Peyer's patch (tissue), 4 donors: ENCODE measurements at regions not wholly inside any gene's neighbourhood (a gene's known extent, or its start where the extent isn't known, plus 50 kb on each side); places are given as distances from the start of the nearest gene placed in this dataset.

Experiments used
- DNase-seq, 3 donors: peaks; one replicate each; pipeline ENCODE4 v3.0.0-alpha.2; 2017 to 2019
- H3K27ac ChIP-seq, 4 donors: fragments of 200-600 bp; sonication (generic); one replicate each; pipeline ENCODE4 v1.5.1; 2016 to 2019
- H3K27me3 ChIP-seq, 2 donors: fragments of 200-600 bp; sonication (generic); one replicate each; pipeline ENCODE4 v1.5.1; 2019
- H3K36me3 ChIP-seq, 3 donors: fragments of 200-600 bp; sonication (generic); one replicate each; pipeline ENCODE4 v1.5.1; 2016 to 2019
- H3K4me1 ChIP-seq, 4 donors: fragments of 200-600 bp; sonication (generic); one replicate each; pipeline ENCODE4 v1.5.1; 2016 to 2019
- H3K4me3 ChIP-seq, 4 donors: fragments of 200-600 bp; sonication (generic); 1 replicate in 3 of 4; 2 replicates in 1 of 4; pipeline ENCODE4 v1.5.1; 2016 to 2019; ENCODE audit warnings: mild to moderate bottlenecking in 1 of 4
- H3K9me3 ChIP-seq, 4 donors: fragments of 200-600 bp; sonication (generic); one replicate each; pipeline ENCODE4 v1.5.1; 2016 to 2019; ENCODE audit warnings: mild to moderate bottlenecking in 1 of 4
- CTCF ChIP-seq, 6 experiments: fragments of 450-650 bp in 4 of 6; fragments of 200-600 bp in 2 of 6; sonication (generic) in 1 of 6; IDR thresholded peaks; one replicate each; pipeline ENCODE4 v1.5.1; 2017 to 2019; ENCODE audit warnings: antibody characterized with exemption in 6 of 6, mild to moderate bottlenecking in 3 of 6, moderate library complexity in 1 of 6
- POLR2A ChIP-seq, 2 donors: fragments of 450-650 bp; IDR thresholded peaks; one replicate each; pipeline ENCODE4 v1.5.1; 2017; ENCODE audit warnings: antibody characterized with exemption in 2 of 2, mild to moderate bottlenecking in 2 of 2, moderate library complexity in 2 of 2

GRCh38 chr20:60144974-60145527, 186.8 kb downstream of the CDH26 start:
- no peak overlapping the region for H3K4me3 ChIP-seq
- no peaks in the 10 kb centered on the region for H3K36me3 ChIP-seq
- no peaks in the 10 kb centered on the region for H3K27me3 ChIP-seq
- no peak overlapping the region for H3K27ac ChIP-seq
- no peaks in the 10 kb centered on the region for H3K4me1 ChIP-seq
- DNase-seq = no peak
- no peak for TF ChIP-seq POLR2A (IDR thresholded peaks at IDR 0.05)
- no peak for TF ChIP-seq CTCF (IDR thresholded peaks at IDR 0.05)
- H3K9me3 ChIP-seq = no peaks in the 10 kb centered on the region

- Histone ChIP-seq H3K9me3 (no peaks in the 10 kb centered on the region), H3K36me3 (no peaks in the 10 kb centered on the region), H3K27ac (no peak overlapping the region), H3K4me1 (no peaks in the 10 kb centered on the region), H3K4me3 (no peak overlapping the region), H3K27me3 (no peaks in the 10 kb centered on the region)
- DNase-seq = no peak
- TF ChIP-seq POLR2A (IDR thresholded peaks at IDR 0.05) (no peak), CTCF (IDR thresholded peaks at IDR 0.05) (no peak)
Measured at GRCh38 chr20:60147004-60147403, 188.8 kb downstream of the CDH26 start.

GRCh38 chr20:60148885-60149284, 190.7 kb downstream of the CDH26 start:
- H3K27me3 ChIP-seq = no peaks in the 10 kb centered on the region
- H3K4me1 ChIP-seq = no peaks in the 10 kb centered on the region
- no peaks in the 10 kb centered on the region for H3K9me3 ChIP-seq
- no peaks in the 10 kb centered on the region for H3K36me3 ChIP-seq
- DNase-seq = no peak
- no peak for TF ChIP-seq CTCF (IDR thresholded peaks at IDR 0.05)
- TF ChIP-seq POLR2A (IDR thresholded peaks at IDR 0.05) = no peak
- no peak overlapping the region for H3K4me3 ChIP-seq
- no peak overlapping the region for H3K27ac ChIP-seq

- no peak overlapping the region for H3K4me3 ChIP-seq
- H3K27me3 ChIP-seq = no peaks in the 10 kb centered on the region
- no peak overlapping the region for H3K27ac ChIP-seq
- no peaks in the 10 kb centered on the region for H3K4me1 ChIP-seq
- no peaks in the 10 kb centered on the region for H3K9me3 ChIP-seq
- no peak for TF ChIP-seq CTCF (IDR thresholded peaks at IDR 0.05)
- no peak for TF ChIP-seq POLR2A (IDR thresholded peaks at IDR 0.05)
- DNase-seq = no peak
- H3K36me3 ChIP-seq = no peaks in the 10 kb centered on the region
Measured at GRCh38 chr20:60152792-60153191, 194.6 kb downstream of the CDH26 start.

- DNase-seq = no peak
- Histone ChIP-seq H3K9me3 (no peaks in the 10 kb centered on the region), H3K4me3 (no peak overlapping the region), H3K27me3 (no peaks in the 10 kb centered on the region), H3K36me3 (no peaks in the 10 kb centered on the region), H3K4me1 (no peaks in the 10 kb centered on the region), H3K27ac (no peak overlapping the region)
- TF ChIP-seq POLR2A (IDR thresholded peaks at IDR 0.05) = no peak
- no peak for TF ChIP-seq CTCF (IDR thresholded peaks at IDR 0.05)
Measured at GRCh38 chr20:60160451-60161145, 202.4 kb downstream of the CDH26 start.
